Mesendoderm (in vitro differentiated cells): ENCODE measurements at regions not wholly inside any gene's neighbourhood (a gene's known extent, or its start where the extent isn't known, plus 50 kb on each side); places are given as distances from the start of the nearest gene placed in this dataset.

Experiments
- DNase-seq: peaks from one replicate; pipeline ENCODE4 v3.0.0; 2013
- H2AK5ac ChIP-seq: 2 replicates; pipeline ENCODE4 v1.6.1; 2013; ENCODE audit warnings: low read length, inconsistent platforms
- H2BK120ac ChIP-seq: 2 replicates; pipeline ENCODE4 v1.6.1; 2013; ENCODE audit warnings: low read depth, mild to moderate bottlenecking, low read length, moderate library complexity, mixed read lengths
- H2BK15ac ChIP-seq: replicated peaks from 2 replicates; pipeline ENCODE4 v1.6.1; 2013; ENCODE audit warnings: low read depth, mild to moderate bottlenecking, moderate library complexity
- H2BK5ac ChIP-seq: 2 replicates; pipeline ENCODE4 v1.6.1; 2013; ENCODE audit warnings: low read length, inconsistent platforms
- H3K18ac ChIP-seq: 2 replicates; pipeline ENCODE4 v1.6.1; 2013; ENCODE audit warnings: mild to moderate bottlenecking, low read length, mixed read lengths
- H3K23ac ChIP-seq: one replicate; pipeline ENCODE4 v1.6.1; 2013; ENCODE audit warnings: low read length
- H3K27ac ChIP-seq: 2 replicates; pipeline ENCODE4 v1.5.1; 2013; ENCODE audit warnings: low read depth, mild to moderate bottlenecking, inconsistent platforms, low read length, moderate library complexity
- H3K27me3 ChIP-seq: 2 replicates; pipeline ENCODE4 v1.6.1; 2013; ENCODE audit warnings: low read length, control low read depth, mild to moderate bottlenecking, inconsistent platforms; ENCODE audit not compliant: insufficient read depth, poor library complexity
- H3K36me3 ChIP-seq: 2 replicates; pipeline ENCODE4 v1.6.1; 2013; ENCODE audit warnings: low read length, inconsistent platforms; ENCODE audit not compliant: control insufficient read depth, insufficient read depth
- H3K4ac ChIP-seq: one replicate; pipeline ENCODE4 v1.6.1; 2013; ENCODE audit warnings: low read depth, mild to moderate bottlenecking, low read length, moderate library complexity
- H3K4me1 ChIP-seq: 2 replicates; pipeline ENCODE4 v1.6.1; 2013; ENCODE audit warnings: low read depth, low read length, inconsistent platforms; ENCODE audit not compliant: control insufficient read depth
- H3K4me2 ChIP-seq: 2 replicates; pipeline ENCODE4 v1.6.1; 2013; ENCODE audit warnings: low read length
- H3K4me3 ChIP-seq: 2 replicates; pipeline ENCODE4 v1.5.1; 2013; ENCODE audit warnings: mild to moderate bottlenecking, low read length
- H3K56ac ChIP-seq: one replicate; pipeline ENCODE4 v1.6.1; 2013; ENCODE audit warnings: low read length
- H3K79me1 ChIP-seq: 2 replicates; pipeline ENCODE4 v1.6.1; 2013; ENCODE audit warnings: low read length, inconsistent platforms
- H3K79me2 ChIP-seq: 2 replicates; pipeline ENCODE4 v1.6.1; 2013; ENCODE audit warnings: mild to moderate bottlenecking, low read length; ENCODE audit not compliant: control insufficient read depth, insufficient read depth
- H3K9ac ChIP-seq: 2 replicates; pipeline ENCODE4 v1.6.1; 2013; ENCODE audit warnings: low read length, inconsistent platforms
- H4K5ac ChIP-seq: one replicate; pipeline ENCODE4 v1.6.1; 2013; ENCODE audit warnings: low read length
- H4K8ac ChIP-seq: one replicate; pipeline ENCODE4 v1.6.1; 2013; ENCODE audit warnings: low read depth, mild to moderate bottlenecking, control low read depth, low read length, moderate library complexity
- WGBS: extraction: QIAGEN DNeasy Blood & Tissue Kit; methylation state at CpG from one replicate; pipeline ENCODE4 v1.1.7; 2013; ENCODE audit warnings: low lambda C conversion rate, missing lambda C conversion rate; ENCODE audit not compliant: insufficient coverage; ENCODE audit errors: extremely low coverage; 5-methylcytosine and 5-hydroxymethylcytosine counted together

DNA sequence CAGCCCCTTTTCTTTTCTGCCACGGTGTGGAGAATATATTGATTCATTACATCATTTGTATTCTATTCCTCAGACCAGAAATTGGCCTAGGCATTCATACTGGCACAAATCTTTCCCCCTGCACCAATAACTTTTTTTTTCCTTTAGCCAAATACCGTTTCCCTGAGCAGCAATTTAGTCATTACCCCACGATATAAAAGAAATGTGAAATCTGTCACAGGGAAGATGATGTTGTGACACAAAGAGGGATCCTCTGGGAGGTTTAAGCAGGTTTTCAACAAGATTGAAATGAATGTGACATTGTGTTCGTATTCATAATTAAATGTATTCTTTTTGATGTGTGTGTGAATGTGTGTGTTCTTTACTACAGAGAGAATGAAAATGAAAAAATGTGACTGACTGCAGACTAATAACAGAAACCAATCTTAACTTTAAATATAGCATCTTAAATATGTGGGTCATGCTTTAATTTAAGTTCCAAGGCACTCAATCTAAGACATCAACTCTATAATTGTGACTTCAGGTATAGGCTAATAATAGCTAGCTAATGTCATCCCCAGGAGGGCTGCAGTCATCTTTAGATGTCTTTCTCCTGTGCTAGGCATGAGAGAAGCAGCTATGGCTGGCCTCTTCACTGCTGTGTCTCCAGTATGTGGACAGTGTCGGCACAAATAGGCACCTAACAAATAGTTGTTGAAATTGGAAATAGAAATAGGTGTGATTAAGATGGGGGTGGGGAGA, 177.7 kb downstream of the BTBD3 start:
- Histone ChIP-seq H4K5ac (no peak overlapping the region), H4K8ac (no peak overlapping the region)
- no CpG with 5 or more reads among the region's 5 CpGs for WGBS

DNA sequence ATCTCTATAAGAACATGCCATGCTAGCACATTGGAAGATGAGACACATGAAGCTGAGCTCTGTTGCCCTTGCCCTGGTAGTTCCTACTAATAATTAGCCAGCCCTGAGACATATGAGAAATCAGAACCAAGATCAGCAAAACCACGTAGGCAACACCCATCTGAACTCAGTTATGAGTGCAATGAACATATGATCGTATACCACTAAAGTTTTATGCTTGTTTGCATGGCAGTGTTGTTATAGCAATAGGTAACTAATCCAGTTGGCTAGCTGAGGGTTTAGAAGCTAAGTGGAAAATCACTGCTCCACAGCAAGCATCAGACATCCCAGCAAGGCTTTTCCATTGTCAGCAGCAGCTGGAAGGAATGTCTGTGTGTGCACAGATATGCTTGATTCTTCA, 180.7 kb downstream of the BTBD3 start:
- Histone ChIP-seq H4K5ac (no peak overlapping the region), H3K79me2 (no peaks in the 10 kb centered on the region), H2BK120ac (no peak overlapping the region), H3K79me1 (no peaks in the 10 kb centered on the region), H2BK5ac (no peak overlapping the region), H3K4me2 (no peak overlapping the region), H3K9ac (no peak overlapping the region), H3K36me3 (no peaks in the 10 kb centered on the region), H2BK15ac (no peak overlapping the region), H2AK5ac (no peak overlapping the region), H3K27me3 (no peaks in the 10 kb centered on the region), H3K4me1 (no peaks in the 10 kb centered on the region), H3K4me3 (no peak overlapping the region), H3K56ac (no peak overlapping the region), H3K4ac (no peak overlapping the region), H4K8ac (no peak overlapping the region), H3K18ac (no peak overlapping the region), H3K27ac (no peak overlapping the region), H3K23ac (no peak overlapping the region)
- DNase-seq = no peak
- WGBS = no CpG with 5 or more reads among the region's 2 CpGs

More for the DNA sequence above, 177.7 kb downstream of the BTBD3 start:
- H3K23ac ChIP-seq = no peak overlapping the region
- H2AK5ac ChIP-seq = no peak overlapping the region
- no peak overlapping the region for H2BK15ac ChIP-seq
- no peak overlapping the region for H2BK120ac ChIP-seq
- no peaks in the 10 kb centered on the region for H3K79me1 ChIP-seq
- no peak for DNase-seq
- H3K4me3 ChIP-seq = no peak overlapping the region
- no peak overlapping the region for H3K27ac ChIP-seq
- no peak overlapping the region for H2BK5ac ChIP-seq
- no peak overlapping the region for H3K4me2 ChIP-seq
- H3K9ac ChIP-seq = no peak overlapping the region
- no peaks in the 10 kb centered on the region for H3K4me1 ChIP-seq
- no peak overlapping the region for H3K18ac ChIP-seq
- no peaks in the 10 kb centered on the region for H3K27me3 ChIP-seq
- no peak overlapping the region for H3K4ac ChIP-seq
- H3K56ac ChIP-seq = no peak overlapping the region
- H3K79me2 ChIP-seq = no peaks in the 10 kb centered on the region
- no peaks in the 10 kb centered on the region for H3K36me3 ChIP-seq

DNA sequence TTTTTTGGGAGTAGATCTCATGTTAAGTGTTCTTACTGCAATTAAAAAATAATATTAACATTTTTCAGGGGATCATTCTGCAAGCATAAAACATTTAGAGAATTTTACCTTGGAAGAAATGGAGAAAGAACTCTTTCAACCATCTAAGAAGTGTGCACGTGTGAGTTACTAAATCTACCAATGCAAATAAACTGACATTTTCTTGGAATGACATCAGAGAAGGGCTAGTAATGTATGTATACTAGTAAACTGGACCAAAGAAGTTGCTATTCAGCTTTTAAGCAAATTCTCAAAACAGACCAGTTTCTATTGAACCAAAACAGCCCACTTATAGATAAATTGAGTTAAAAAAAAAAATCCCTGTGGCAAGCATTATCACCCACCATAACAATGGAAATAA, 191.2 kb downstream of the BTBD3 start:
- Histone ChIP-seq H3K23ac (no peak overlapping the region), H2AK5ac (no peak overlapping the region), H3K79me1 (no peaks in the 10 kb centered on the region), H2BK5ac (no peak overlapping the region), H4K5ac (no peak overlapping the region), H3K9ac (no peak overlapping the region), H3K27ac (no peak overlapping the region), H3K4me1 (no peaks in the 10 kb centered on the region), H3K4me2 (no peak overlapping the region), H3K4ac (no peak overlapping the region), H3K4me3 (no peak overlapping the region), H2BK15ac (no peak overlapping the region), H2BK120ac (no peak overlapping the region), H3K18ac (no peak overlapping the region), H3K36me3 (no peaks in the 10 kb centered on the region), H3K79me2 (no peaks in the 10 kb centered on the region), H4K8ac (no peak overlapping the region), H3K27me3 (no peaks in the 10 kb centered on the region), H3K56ac (no peak overlapping the region)
- no peak for DNase-seq
- WGBS = no CpG with 5 or more reads among the region's 1 CpG

DNA sequence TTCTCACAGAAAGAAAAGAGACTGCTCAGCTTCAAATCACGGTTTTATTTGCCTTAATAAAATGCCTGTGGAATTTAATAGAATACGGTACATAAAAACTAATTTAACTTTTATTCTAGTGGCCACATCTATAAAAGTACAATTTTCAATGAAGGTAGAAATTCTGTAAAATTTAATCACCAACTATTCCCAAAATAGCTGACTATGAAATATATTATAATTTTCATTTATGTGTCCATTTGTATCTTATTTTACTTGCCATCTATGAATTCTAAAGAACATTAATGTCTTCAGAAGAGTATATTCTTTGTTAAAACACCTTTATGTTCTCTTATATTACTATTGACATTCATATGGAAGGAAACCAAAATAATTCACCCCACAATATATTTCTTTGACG, 192.6 kb downstream of the BTBD3 start:
- Histone ChIP-seq H3K79me2 (no peaks in the 10 kb centered on the region), H3K79me1 (no peaks in the 10 kb centered on the region), H3K36me3 (no peaks in the 10 kb centered on the region), H3K23ac (no peak overlapping the region), H3K56ac (no peak overlapping the region), H2AK5ac (no peak overlapping the region), H3K4me2 (no peak overlapping the region), H3K4me1 (no peaks in the 10 kb centered on the region), H3K18ac (no peak overlapping the region), H3K4me3 (no peak overlapping the region), H3K27ac (no peak overlapping the region), H2BK15ac (no peak overlapping the region), H2BK5ac (no peak overlapping the region), H4K8ac (no peak overlapping the region), H4K5ac (no peak overlapping the region), H2BK120ac (no peak overlapping the region), H3K4ac (no peak overlapping the region), H3K27me3 (no peaks in the 10 kb centered on the region), H3K9ac (no peak overlapping the region)
- DNase-seq = no peak
- no CpG with 5 or more reads among the region's 3 CpGs for WGBS

GRCh38 chr20:12110711-12111110, 193.0 kb downstream of the BTBD3 start:
- Histone ChIP-seq H2BK120ac (no peak overlapping the region), H3K4me1 (no peaks in the 10 kb centered on the region), H3K4me2 (no peak overlapping the region), H3K56ac (no peak overlapping the region), H3K4me3 (no peak overlapping the region), H3K27ac (no peak overlapping the region), H3K9ac (no peak overlapping the region), H3K79me2 (no peaks in the 10 kb centered on the region), H3K27me3 (no peaks in the 10 kb centered on the region), H2BK15ac (no peak overlapping the region), H3K36me3 (no peaks in the 10 kb centered on the region), H3K18ac (no peak overlapping the region), H4K5ac (no peak overlapping the region), H3K23ac (no peak overlapping the region), H3K79me1 (no peaks in the 10 kb centered on the region), H4K8ac (no peak overlapping the region), H2AK5ac (no peak overlapping the region), H2BK5ac (no peak overlapping the region), H3K4ac (no peak overlapping the region)
- DNase-seq = no peak
- no CpG with 5 or more reads among the region's 2 CpGs for WGBS
